Liver (tissue), 8 donors: ENCODE measurements at regions not wholly inside any gene's neighbourhood (a gene's known extent, or its start where the extent isn't known, plus 50 kb on each side); places are given as distances from the start of the nearest gene placed in this dataset.
"Not testable (repeated sequence)": the region's sequence is repeated elsewhere in the genome, so short reads cannot be mapped to it uniquely, and the experiment has no call there.

Experiments used
- DNase-seq: peaks from one replicate; pipeline ENCODE4 v3.0.0-alpha.2; 2017; ENCODE audit warnings: low spot score
- H3K27ac ChIP-seq, 2 donors: one replicate each; pipeline ENCODE4 v1.7.0; 2013; ENCODE audit warnings: inconsistent platforms in 2 of 2, low read length in 2 of 2, control low read depth in 1 of 2, low read depth in 1 of 2, mild to moderate bottlenecking in 1 of 2
- H3K27me3 ChIP-seq, 4 donors: one replicate each; pipeline versions ENCODE4 v1.6.1 to v1.7.0; 2013; ENCODE audit warnings: low read length in 3 of 4, inconsistent platforms in 1 of 4, mild to moderate bottlenecking in 1 of 4, moderate library complexity in 1 of 4; ENCODE audit not compliant: control insufficient read depth in 4 of 4, insufficient read depth in 4 of 4
- H3K36me3 ChIP-seq, 4 donors: one replicate each; pipeline versions ENCODE4 v1.6.1 to v1.7.0; 2013; ENCODE audit warnings: low read length in 3 of 4, mild to moderate bottlenecking in 3 of 4, low read depth in 1 of 4, moderate library complexity in 1 of 4; ENCODE audit not compliant: control insufficient read depth in 4 of 4, insufficient read depth in 3 of 4
- H3K4me1 ChIP-seq, 4 donors: one replicate each; pipeline versions ENCODE4 v1.6.1 to v1.7.0; 2013; ENCODE audit warnings: low read length in 3 of 4, mild to moderate bottlenecking in 3 of 4, moderate library complexity in 1 of 4; ENCODE audit not compliant: control insufficient read depth in 4 of 4, insufficient read depth in 4 of 4
- H3K4me3 ChIP-seq, 3 donors: one replicate each; pipeline versions ENCODE4 v1.6.1 to v1.7.0; 2013; ENCODE audit warnings: low read length in 3 of 3, control low read depth in 1 of 3, low read depth in 1 of 3, mild to moderate bottlenecking in 1 of 3
- H3K9ac ChIP-seq, 2 donors: one replicate each; pipeline ENCODE4 v1.7.0; 2013; ENCODE audit warnings: low read length in 2 of 2, mild to moderate bottlenecking in 2 of 2, moderate library complexity in 2 of 2, control low read depth in 1 of 2, low read depth in 1 of 2
- H3K9me3 ChIP-seq, 4 donors: one replicate each; pipeline versions ENCODE4 v1.6.1 to v1.7.0; 2013; ENCODE audit warnings: low read length in 3 of 4; ENCODE audit not compliant: control insufficient read depth in 4 of 4
- ATF3 ChIP-seq: IDR thresholded peaks from 2 replicates; pipeline ENCODE4 v1.6.1; 2016; ENCODE audit warnings: antibody characterized with exemption
- FOXA1 ChIP-seq: IDR thresholded peaks from 2 replicates; pipeline ENCODE4 v1.6.1; 2016; ENCODE audit warnings: antibody characterized with exemption
- FOXA2 ChIP-seq: IDR thresholded peaks from 2 replicates; pipeline ENCODE4 v1.6.1; 2016; ENCODE audit warnings: antibody characterized with exemption
- HNF4A ChIP-seq, 2 donors: conservative IDR thresholded peaks; 2 replicates each; pipeline ENCODE4 v1.6.1; 2016; ENCODE audit warnings: antibody characterized with exemption in 2 of 2, mild to moderate bottlenecking in 2 of 2
- JUND ChIP-seq, 2 donors: IDR thresholded peaks; 2 replicates each; pipeline ENCODE4 v1.6.1; 2016; ENCODE audit warnings: antibody characterized with exemption in 2 of 2
- NR2F2 ChIP-seq: IDR thresholded peaks from 2 replicates; pipeline ENCODE4 v1.6.1; 2016; ENCODE audit warnings: antibody characterized with exemption
- RAD21 ChIP-seq, 2 donors: IDR thresholded peaks; 2 replicates each; pipeline ENCODE4 v1.6.1; 2016; ENCODE audit warnings: antibody characterized with exemption in 2 of 2, mild to moderate bottlenecking in 2 of 2
- RXRA ChIP-seq, 2 donors: IDR thresholded peaks; 2 replicates each; pipeline ENCODE4 v1.6.1; 2017 to 2018; ENCODE audit warnings: antibody characterized with exemption in 2 of 2, mild to moderate bottlenecking in 1 of 2
- SP1 ChIP-seq: IDR thresholded peaks from 2 replicates; pipeline ENCODE4 v1.6.1; 2018; ENCODE audit warnings: antibody characterized with exemption, mild to moderate bottlenecking
- WGBS: extraction: QIAGEN DNeasy Blood & Tissue Kit; methylation state at CpG from one replicate; pipeline ENCODE4 v1.1.7; 2013; 5-methylcytosine and 5-hydroxymethylcytosine counted together
- TF ChIP-seq, protein P1 (sequence below): fragments of 150-350 bp; IDR thresholded peaks from 2 replicates; pipeline ENCODE4 v1.5.1; 2017; ENCODE audit warnings: improper control_type of control experiment, low read depth, low read length; ENCODE audit not compliant: missing input control
- TF ChIP-seq, protein P2 (sequence below): IDR thresholded peaks from 2 replicates; pipeline ENCODE4 v1.6.1; 2016; ENCODE audit warnings: antibody characterized with exemption, mild to moderate bottlenecking
- TF ChIP-seq, protein P3 (sequence below): IDR thresholded peaks from 2 replicates; pipeline ENCODE4 v1.6.1; 2016; ENCODE audit warnings: antibody characterized with exemption
- TF ChIP-seq, protein P4 (sequence below): IDR thresholded peaks from 2 replicates; pipeline ENCODE4 v1.6.1; 2016; ENCODE audit warnings: antibody characterized with exemption
- donor health status: healthy.
- donor health status: healthy.
- donor health status: healthy.
- donor health status: healthy.
- donor health status: healthy.

- no peaks in the 10 kb centered on the region for H3K4me1 ChIP-seq
- H3K36me3 ChIP-seq: no peaks in the 10 kb centered on the region
- H3K9me3 ChIP-seq: peaks cover 0 to 3% (median 0%) of the 10 kb centered on the region in 4 donors
- no peaks in the 10 kb centered on the region for H3K27me3 ChIP-seq
- H3K9ac ChIP-seq: no peak overlapping the region
- no peak overlapping the region for H3K4me3 ChIP-seq
- no peak for DNase-seq
- TF ChIP-seq ATF3 (no peak), FOXA1 (no peak), NR2F2 (no peak), RAD21 (IDR thresholded peaks at IDR 0.05) (no peak)
- TF ChIP-seq, protein P1, sequence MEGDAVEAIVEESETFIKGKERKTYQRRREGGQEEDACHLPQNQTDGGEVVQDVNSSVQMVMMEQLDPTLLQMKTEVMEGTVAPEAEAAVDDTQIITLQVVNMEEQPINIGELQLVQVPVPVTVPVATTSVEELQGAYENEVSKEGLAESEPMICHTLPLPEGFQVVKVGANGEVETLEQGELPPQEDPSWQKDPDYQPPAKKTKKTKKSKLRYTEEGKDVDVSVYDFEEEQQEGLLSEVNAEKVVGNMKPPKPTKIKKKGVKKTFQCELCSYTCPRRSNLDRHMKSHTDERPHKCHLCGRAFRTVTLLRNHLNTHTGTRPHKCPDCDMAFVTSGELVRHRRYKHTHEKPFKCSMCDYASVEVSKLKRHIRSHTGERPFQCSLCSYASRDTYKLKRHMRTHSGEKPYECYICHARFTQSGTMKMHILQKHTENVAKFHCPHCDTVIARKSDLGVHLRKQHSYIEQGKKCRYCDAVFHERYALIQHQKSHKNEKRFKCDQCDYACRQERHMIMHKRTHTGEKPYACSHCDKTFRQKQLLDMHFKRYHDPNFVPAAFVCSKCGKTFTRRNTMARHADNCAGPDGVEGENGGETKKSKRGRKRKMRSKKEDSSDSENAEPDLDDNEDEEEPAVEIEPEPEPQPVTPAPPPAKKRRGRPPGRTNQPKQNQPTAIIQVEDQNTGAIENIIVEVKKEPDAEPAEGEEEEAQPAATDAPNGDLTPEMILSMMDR: no peak
- H3K27ac ChIP-seq: no peak overlapping the region
- WGBS: 56% methylated on average over 1 of the region's 1 CpG
These were observed 746.3 kb downstream of the CDH18 start for GRCh38 chr5:19241690-19242089.

GRCh38 chr5:19246191-19246590 lies 741.8 kb downstream of the CDH18 start:
- H3K27ac ChIP-seq: not testable (repeated sequence)

DNA sequence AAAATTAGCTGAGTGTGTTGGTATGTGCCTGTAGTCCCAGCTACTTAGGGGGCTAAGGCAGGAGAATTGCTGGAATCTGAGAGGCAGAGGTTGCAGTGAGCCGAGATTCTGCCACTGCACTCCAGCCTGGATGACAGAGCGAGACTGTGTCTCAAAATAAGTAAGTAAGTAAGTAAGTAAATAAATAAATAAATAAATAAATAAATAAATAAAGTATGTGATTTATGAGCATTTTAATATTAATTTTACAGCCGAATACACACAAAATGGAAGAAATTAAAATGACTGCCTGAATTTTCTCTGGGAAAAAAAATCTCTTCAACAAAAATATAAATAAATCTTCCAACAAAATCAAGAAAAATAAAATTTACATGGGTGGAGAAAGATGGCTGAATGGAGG lies 740.7 kb downstream of the CDH18 start:
- WGBS: 78% methylated on average over 3 of the region's 3 CpGs
- TF ChIP-seq, protein P2, sequence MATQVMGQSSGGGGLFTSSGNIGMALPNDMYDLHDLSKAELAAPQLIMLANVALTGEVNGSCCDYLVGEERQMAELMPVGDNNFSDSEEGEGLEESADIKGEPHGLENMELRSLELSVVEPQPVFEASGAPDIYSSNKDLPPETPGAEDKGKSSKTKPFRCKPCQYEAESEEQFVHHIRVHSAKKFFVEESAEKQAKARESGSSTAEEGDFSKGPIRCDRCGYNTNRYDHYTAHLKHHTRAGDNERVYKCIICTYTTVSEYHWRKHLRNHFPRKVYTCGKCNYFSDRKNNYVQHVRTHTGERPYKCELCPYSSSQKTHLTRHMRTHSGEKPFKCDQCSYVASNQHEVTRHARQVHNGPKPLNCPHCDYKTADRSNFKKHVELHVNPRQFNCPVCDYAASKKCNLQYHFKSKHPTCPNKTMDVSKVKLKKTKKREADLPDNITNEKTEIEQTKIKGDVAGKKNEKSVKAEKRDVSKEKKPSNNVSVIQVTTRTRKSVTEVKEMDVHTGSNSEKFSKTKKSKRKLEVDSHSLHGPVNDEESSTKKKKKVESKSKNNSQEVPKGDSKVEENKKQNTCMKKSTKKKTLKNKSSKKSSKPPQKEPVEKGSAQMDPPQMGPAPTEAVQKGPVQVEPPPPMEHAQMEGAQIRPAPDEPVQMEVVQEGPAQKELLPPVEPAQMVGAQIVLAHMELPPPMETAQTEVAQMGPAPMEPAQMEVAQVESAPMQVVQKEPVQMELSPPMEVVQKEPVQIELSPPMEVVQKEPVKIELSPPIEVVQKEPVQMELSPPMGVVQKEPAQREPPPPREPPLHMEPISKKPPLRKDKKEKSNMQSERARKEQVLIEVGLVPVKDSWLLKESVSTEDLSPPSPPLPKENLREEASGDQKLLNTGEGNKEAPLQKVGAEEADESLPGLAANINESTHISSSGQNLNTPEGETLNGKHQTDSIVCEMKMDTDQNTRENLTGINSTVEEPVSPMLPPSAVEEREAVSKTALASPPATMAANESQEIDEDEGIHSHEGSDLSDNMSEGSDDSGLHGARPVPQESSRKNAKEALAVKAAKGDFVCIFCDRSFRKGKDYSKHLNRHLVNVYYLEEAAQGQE: no peak
- TF ChIP-seq FOXA1 (no peak), RXRA (IDR thresholded peaks at IDR 0.05) (no peak), RAD21 (IDR thresholded peaks at IDR 0.05) (no peak), HNF4A (conservative IDR thresholded peaks at IDR 0.05) (no peak), SP1 (no peak), JUND (IDR thresholded peaks at IDR 0.05) (no peak), FOXA2 (no peak)
- TF ChIP-seq, protein P3, sequence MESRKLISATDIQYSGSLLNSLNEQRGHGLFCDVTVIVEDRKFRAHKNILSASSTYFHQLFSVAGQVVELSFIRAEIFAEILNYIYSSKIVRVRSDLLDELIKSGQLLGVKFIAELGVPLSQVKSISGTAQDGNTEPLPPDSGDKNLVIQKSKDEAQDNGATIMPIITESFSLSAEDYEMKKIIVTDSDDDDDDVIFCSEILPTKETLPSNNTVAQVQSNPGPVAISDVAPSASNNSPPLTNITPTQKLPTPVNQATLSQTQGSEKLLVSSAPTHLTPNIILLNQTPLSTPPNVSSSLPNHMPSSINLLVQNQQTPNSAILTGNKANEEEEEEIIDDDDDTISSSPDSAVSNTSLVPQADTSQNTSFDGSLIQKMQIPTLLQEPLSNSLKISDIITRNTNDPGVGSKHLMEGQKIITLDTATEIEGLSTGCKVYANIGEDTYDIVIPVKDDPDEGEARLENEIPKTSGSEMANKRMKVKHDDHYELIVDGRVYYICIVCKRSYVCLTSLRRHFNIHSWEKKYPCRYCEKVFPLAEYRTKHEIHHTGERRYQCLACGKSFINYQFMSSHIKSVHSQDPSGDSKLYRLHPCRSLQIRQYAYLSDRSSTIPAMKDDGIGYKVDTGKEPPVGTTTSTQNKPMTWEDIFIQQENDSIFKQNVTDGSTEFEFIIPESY: no peak
- TF ChIP-seq, protein P1: no peak
- TF ChIP-seq, protein P4, sequence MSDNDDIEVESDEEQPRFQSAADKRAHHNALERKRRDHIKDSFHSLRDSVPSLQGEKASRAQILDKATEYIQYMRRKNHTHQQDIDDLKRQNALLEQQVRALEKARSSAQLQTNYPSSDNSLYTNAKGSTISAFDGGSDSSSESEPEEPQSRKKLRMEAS: no peak

More at GRCh38 chr5:19246191-19246590, 741.8 kb downstream of the CDH18 start:
- DNase-seq, H3K9me3 ChIP-seq, H3K9ac ChIP-seq, H3K27me3 ChIP-seq, H3K4me1 ChIP-seq, H3K4me3 ChIP-seq, H3K36me3 ChIP-seq: not testable (repeated sequence)
- WGBS: 83% methylated on average over 1 of the region's 1 CpG

More for the DNA sequence above, 740.7 kb downstream of the CDH18 start:
- Histone ChIP-seq H3K36me3 (no peaks in the 10 kb centered on the region), H3K9me3 (peaks cover 0 to 3% (median 0%) of the 10 kb centered on the region in 4 donors), H3K9ac (no peak overlapping the region), H3K4me1 (no peaks in the 10 kb centered on the region), H3K27me3 (no peaks in the 10 kb centered on the region), H3K27ac (no peak overlapping the region), H3K4me3 (no peak overlapping the region)
- no peak for DNase-seq
